IMR-90 (cell line): ENCODE measurements at regions not wholly inside any gene's neighbourhood (a gene's known extent, or its start where the extent isn't known, plus 50 kb on each side); places are given as distances from the start of the nearest gene placed in this dataset.

ENCODE experiments used
- ATAC-seq: fragments of 200-7000 bp; cut with Tn5 transposase; 2 replicates; pipeline ENCODE4 v1.9.1; 2020; ENCODE audit warnings: low read depth, mild to moderate bottlenecking, moderate library complexity
- BruUV-seq: library from RNA; stranded (reverse); fragments of 400-500 nt; replicated peaks from 2 replicates; lab custom pipeline; 2021; lab: Mats Ljungman, UMichigan
- CTCF ChIA-PET: fragments of 300-600 bp; formaldehyde crosslinking; extraction: SDS; loops from one replicate; lab custom pipeline; 2021; ENCODE audit warnings: antibody characterized with exemption; lab: Yijun Ruan, JAX
- POLR2A ChIA-PET: fragments of 300-600 bp; sonication (Branson Sonifier 250); formaldehyde crosslinking; loops from one replicate; lab custom pipeline; 2022; ENCODE audit warnings: antibody characterized with exemption; ENCODE audit not compliant: unreplicated experiment; lab: Charles Lee
- DNase-seq: peaks from one replicate; pipeline ENCODE4 v3.0.0; 2013
- H2AFZ ChIP-seq: replicated peaks from 2 replicates; pipeline ENCODE3; 2013; ENCODE audit warnings: low read length, mild to moderate bottlenecking; ENCODE audit not compliant: poor library complexity
- H2AK5ac ChIP-seq: 2 replicates; pipeline ENCODE4 v1.6.1; 2013; ENCODE audit warnings: low read depth, low read length, inconsistent platforms
- H2AK9ac ChIP-seq: replicated peaks from 2 replicates; pipeline ENCODE3; 2013; ENCODE audit warnings: mild to moderate bottlenecking, low read depth, low read length, moderate library complexity; ENCODE audit not compliant: poor library complexity
- H2BK120ac ChIP-seq: 2 replicates; pipeline ENCODE4 v1.6.1; 2013; ENCODE audit warnings: low read depth, low read length, inconsistent platforms
- H2BK15ac ChIP-seq: 3 replicates; pipeline ENCODE4 v1.6.1; 2013; ENCODE audit warnings: low read depth, low read length, inconsistent platforms
- H2BK20ac ChIP-seq: 2 replicates; pipeline ENCODE4 v1.6.1; 2013; ENCODE audit warnings: low read depth, mild to moderate bottlenecking, inconsistent platforms, low read length, moderate library complexity
- H2BK5ac ChIP-seq: 2 replicates; pipeline ENCODE4 v1.6.1; 2013; ENCODE audit warnings: mild to moderate bottlenecking, low read depth, low read length, inconsistent platforms; ENCODE audit not compliant: poor library complexity, severe bottlenecking
- H3K14ac ChIP-seq: replicated peaks from 2 replicates; pipeline ENCODE4 v1.6.1; 2013; ENCODE audit warnings: low read depth, low read length, inconsistent platforms
- H3K18ac ChIP-seq: 2 replicates; pipeline ENCODE4 v1.6.1; 2013; ENCODE audit warnings: low read depth, low read length, control low read depth
- H3K23ac ChIP-seq: 2 replicates; pipeline ENCODE4 v1.6.1; 2013; ENCODE audit warnings: low read depth, low read length, inconsistent platforms
- H3K27ac ChIP-seq: 2 replicates; pipeline ENCODE4 v1.5.1; 2013; ENCODE audit warnings: mild to moderate bottlenecking, control low read depth, low read length; ENCODE audit not compliant: insufficient read depth
- H3K27me3 ChIP-seq: 2 replicates; pipeline ENCODE4 v1.6.1; 2013; ENCODE audit warnings: low read length; ENCODE audit not compliant: control insufficient read depth, insufficient read depth
- H3K36me3 ChIP-seq: 2 replicates; pipeline ENCODE4 v1.6.1; 2013; ENCODE audit warnings: low read length, mixed read lengths; ENCODE audit not compliant: control insufficient read depth, insufficient read depth
- H3K4ac ChIP-seq: 2 replicates; pipeline ENCODE4 v1.6.1; 2013; ENCODE audit warnings: low read depth, low read length, inconsistent platforms
- H3K4me1 ChIP-seq: 2 replicates; pipeline ENCODE4 v1.6.1; 2013; ENCODE audit warnings: low read length, mixed read lengths; ENCODE audit not compliant: control insufficient read depth, insufficient read depth
- H3K4me2 ChIP-seq: 2 replicates; pipeline ENCODE4 v1.6.1; 2013; ENCODE audit warnings: low read depth, mild to moderate bottlenecking, control low read depth, low read length, moderate library complexity
- H3K4me3 ChIP-seq: 2 replicates; pipeline ENCODE4 v1.5.1; 2013; ENCODE audit warnings: low read depth, mild to moderate bottlenecking, control low read depth, low read length, moderate library complexity; ENCODE audit not compliant: insufficient read depth
- H3K56ac ChIP-seq: 2 replicates; pipeline ENCODE4 v1.6.1; 2013; ENCODE audit warnings: low read length, inconsistent platforms; ENCODE audit not compliant: insufficient read depth; ENCODE audit errors: extremely low read depth
- H3K79me1 ChIP-seq, 2 experiments: 2 replicates each; pipeline ENCODE4 v1.6.1; 2013; ENCODE audit warnings: low read length in 2 of 2, inconsistent platforms in 1 of 2, low read depth in 1 of 2
- H3K9ac ChIP-seq: 2 replicates; pipeline ENCODE4 v1.6.1; 2013; ENCODE audit warnings: low read depth, low read length, control low read depth
- H3K9me1 ChIP-seq: 2 replicates; pipeline ENCODE4 v1.6.1; 2013; ENCODE audit warnings: low read length, inconsistent platforms; ENCODE audit not compliant: insufficient read depth
- H3K9me3 ChIP-seq: 2 replicates; pipeline ENCODE4 v1.6.1; 2013; ENCODE audit warnings: low read length; ENCODE audit not compliant: control insufficient read depth, insufficient read depth
- H4K20me1 ChIP-seq: 2 replicates; pipeline ENCODE4 v1.6.1; 2013; ENCODE audit warnings: low read length, inconsistent platforms; ENCODE audit not compliant: insufficient read depth
- H4K5ac ChIP-seq: 2 replicates; pipeline ENCODE4 v1.6.1; 2013; ENCODE audit warnings: mild to moderate bottlenecking, low read depth, low read length, control low read depth
- H4K8ac ChIP-seq, 2 experiments: 2 replicates each; pipeline ENCODE4 v1.6.1; 2013; ENCODE audit warnings: low read depth in 2 of 2, low read length in 2 of 2, control low read depth in 1 of 2, inconsistent platforms in 1 of 2
- H4K91ac ChIP-seq: 2 replicates; pipeline ENCODE4 v1.6.1; 2013; ENCODE audit warnings: low read depth, low read length, inconsistent platforms; ENCODE audit not compliant: insufficient read depth
- CEBPB ChIP-seq: IDR thresholded peaks from 2 replicates; pipeline ENCODE4 v1.6.1; 2012; ENCODE audit warnings: low read depth, low read length, improper control_type of control experiment
- MAFK ChIP-seq: IDR thresholded peaks from 2 replicates; pipeline ENCODE4 v1.6.1; 2012; ENCODE audit warnings: low read depth, low read length, improper control_type of control experiment
- MAZ ChIP-seq: IDR thresholded peaks from 2 replicates; pipeline ENCODE4 v1.6.1; 2012; ENCODE audit warnings: low read depth, mild to moderate bottlenecking, low read length, improper control_type of control experiment, moderate library complexity, borderline replicate concordance
- POLR2A ChIP-seq: IDR thresholded peaks from 2 replicates; pipeline ENCODE4 v1.6.1; 2012; ENCODE audit warnings: mild to moderate bottlenecking, low read depth, low read length
- WGBS, 2 experiments: methylation state at CpG; one replicate each; pipeline versions ENCODE4 v1.1.5 to v1.1.7; 2013; ENCODE audit warnings: missing lambda C conversion rate in 2 of 2; ENCODE audit not compliant: insufficient read length in 1 of 2; ENCODE audit errors: extremely low coverage in 2 of 2; 5-methylcytosine and 5-hydroxymethylcytosine counted together
- dilution Hi-C: fragments of 300-500 bp; cut with HindIII; formaldehyde crosslinking; loops from one replicate; pipeline ENCODE4 v1.14.3; 2018; ENCODE audit warnings: low sequenced_read_pairs; ENCODE audit not compliant: unreplicated experiment
- in situ Hi-C: fragments of 300-500 bp; cut with MboI; formaldehyde crosslinking; loops from 3 replicates; pipeline ENCODE4 v1.14.3; 2019; ENCODE audit warnings: low sequenced_read_pairs, inconsistent platforms, mixed read lengths
- intact Hi-C: fragments of 100-400 bp; cut with micrococcal nuclease; formaldehyde crosslinking; loops from 2 replicates; pipeline ENCODE4 v1.10.0; 2022
- TF ChIP-seq, protein P1 (sequence below): fragments of 150-350 bp; IDR thresholded peaks from 2 replicates; pipeline ENCODE4 v1.6.1; 2016; ENCODE audit warnings: low read depth, mild to moderate bottlenecking, low read length, moderate library complexity, borderline replicate concordance
- TF ChIP-seq, protein P2 (sequence below): fragments of 150-350 bp; IDR thresholded peaks from 2 replicates; pipeline ENCODE4 v1.6.1; 2017; ENCODE audit warnings: mild to moderate bottlenecking, antibody characterized with exemption, low read length, low read depth

DNA sequence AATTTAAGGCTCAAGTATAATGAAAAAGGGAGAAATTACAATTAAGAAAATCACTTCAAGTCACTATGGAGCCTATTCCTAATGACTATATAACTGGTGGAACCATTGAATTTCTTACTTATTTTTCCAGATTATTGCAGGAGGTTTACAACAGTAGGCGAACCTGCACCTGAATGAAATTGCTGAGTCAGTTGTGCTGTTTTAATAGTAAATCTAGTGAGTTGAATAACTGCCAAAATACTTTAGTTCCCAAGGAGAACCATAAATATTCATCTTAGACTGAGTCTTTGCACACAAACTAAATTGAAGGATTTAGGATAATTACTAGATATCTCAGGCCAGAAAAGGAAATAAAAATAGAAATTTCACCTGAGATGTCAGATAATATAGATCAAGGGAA lies 1052.8 kb downstream of the NAALADL2 start:
- H3K9me3 ChIP-seq: no peaks in the 10 kb centered on the region
- ChIA-PET CTCF (no interaction called here), POLR2A (no interaction called here)
- no peak overlapping the region for H4K91ac ChIP-seq
- H4K8ac ChIP-seq: no peak overlapping the region
- no peak overlapping the region for H2BK15ac ChIP-seq
- H2AFZ ChIP-seq: no peak overlapping the region
- H3K18ac ChIP-seq: no peak overlapping the region
- H3K27ac ChIP-seq: no peak overlapping the region
- H3K79me1 ChIP-seq: no peaks in the 10 kb centered on the region
- H3K9ac ChIP-seq: no peak overlapping the region
- no peaks in the 10 kb centered on the region for H3K9me1 ChIP-seq
- no peak overlapping the region for H2AK5ac ChIP-seq
- no peaks in the 10 kb centered on the region for H4K20me1 ChIP-seq
- H4K5ac ChIP-seq: no peak overlapping the region
- no peak overlapping the region for H2BK120ac ChIP-seq
- no peak overlapping the region for H2AK9ac ChIP-seq
- no peak overlapping the region for H2BK20ac ChIP-seq
- H3K4me3 ChIP-seq: no peak overlapping the region
- intact Hi-C loops (no loop called here), in situ Hi-C loops (no loop called here), dilution Hi-C loops (no loop called here)
- WGBS, 2 experiments: no CpG with 5 or more reads among the region's 1 CpG
- H3K4me2 ChIP-seq: no peak overlapping the region
- DNase-seq (no peak), ATAC-seq (no peak)
- no peak overlapping the region for H2BK5ac ChIP-seq
- no peak overlapping the region for H3K4ac ChIP-seq
- H3K56ac ChIP-seq: no peak overlapping the region
- TF ChIP-seq MAFK: peak; percentile 79
- TF ChIP-seq, protein P1, sequence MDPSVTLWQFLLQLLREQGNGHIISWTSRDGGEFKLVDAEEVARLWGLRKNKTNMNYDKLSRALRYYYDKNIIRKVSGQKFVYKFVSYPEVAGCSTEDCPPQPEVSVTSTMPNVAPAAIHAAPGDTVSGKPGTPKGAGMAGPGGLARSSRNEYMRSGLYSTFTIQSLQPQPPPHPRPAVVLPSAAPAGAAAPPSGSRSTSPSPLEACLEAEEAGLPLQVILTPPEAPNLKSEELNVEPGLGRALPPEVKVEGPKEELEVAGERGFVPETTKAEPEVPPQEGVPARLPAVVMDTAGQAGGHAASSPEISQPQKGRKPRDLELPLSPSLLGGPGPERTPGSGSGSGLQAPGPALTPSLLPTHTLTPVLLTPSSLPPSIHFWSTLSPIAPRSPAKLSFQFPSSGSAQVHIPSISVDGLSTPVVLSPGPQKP: no peak
- no peak for TF ChIP-seq MAZ
- no peak for TF ChIP-seq CEBPB
- no peak for TF ChIP-seq POLR2A
- TF ChIP-seq, protein P2, sequence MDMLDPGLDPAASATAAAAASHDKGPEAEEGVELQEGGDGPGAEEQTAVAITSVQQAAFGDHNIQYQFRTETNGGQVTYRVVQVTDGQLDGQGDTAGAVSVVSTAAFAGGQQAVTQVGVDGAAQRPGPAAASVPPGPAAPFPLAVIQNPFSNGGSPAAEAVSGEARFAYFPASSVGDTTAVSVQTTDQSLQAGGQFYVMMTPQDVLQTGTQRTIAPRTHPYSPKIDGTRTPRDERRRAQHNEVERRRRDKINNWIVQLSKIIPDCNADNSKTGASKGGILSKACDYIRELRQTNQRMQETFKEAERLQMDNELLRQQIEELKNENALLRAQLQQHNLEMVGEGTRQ: no peak
- BruUV-seq: no TSS peak
- H3K14ac ChIP-seq: no peak overlapping the region
- H3K4me1 ChIP-seq: no peaks in the 10 kb centered on the region
- no peaks in the 10 kb centered on the region for H3K27me3 ChIP-seq
- H3K36me3 ChIP-seq: no peaks in the 10 kb centered on the region
- no peak overlapping the region for H3K23ac ChIP-seq
